Fibroblast of lung (primary cell): ENCODE measurements at regions not wholly inside any gene's neighbourhood (a gene's known extent, or its start where the extent isn't known, plus 50 kb on each side); places are given as distances from the start of the nearest gene placed in this dataset.

Source experiments
- CTCF ChIP-seq, 2 donors: IDR thresholded peaks in 1 of 2; conservative IDR thresholded peaks in 1 of 2; 1 replicate in 1 of 2; 2 replicates in 1 of 2; pipeline ENCODE4 v1.5.1; 2011 to 2012; ENCODE audit warnings: low read length in 2 of 2, control low read depth in 1 of 2, inconsistent platforms in 1 of 2, low read depth in 1 of 2, mild to moderate bottlenecking in 1 of 2
- EZH2 ChIP-seq: IDR thresholded peaks from 2 replicates; pipeline ENCODE4 v1.5.1; 2012; ENCODE audit warnings: low read length, control low read depth, mild to moderate bottlenecking; ENCODE audit errors: missing control alignments

- TF ChIP-seq CTCF (conservative IDR thresholded peaks at IDR 0.05 in 1 of 2, IDR thresholded peaks at IDR 0.05 in 1 of 2; ENCODE audit: low read depth in 1 of 2, low read length in 2 of 2): no peak
- no peak for TF ChIP-seq EZH2
Observed at GRCh38 chr11:129703846-129704245, 111.8 kb upstream of the TMEM45B start.
